Upper lobe of left lung (tissue), 4 donors: ENCODE measurements at regions not wholly inside any gene's neighbourhood (a gene's known extent, or its start where the extent isn't known, plus 50 kb on each side); places are given as distances from the start of the nearest gene placed in this dataset.

Experiments
- POLR2A ChIP-seq, 4 donors: fragments of 450-650 bp; IDR thresholded peaks; one replicate each; pipeline ENCODE4 v1.5.1; 2016 to 2017; ENCODE audit warnings: antibody characterized with exemption in 4 of 4, mild to moderate bottlenecking in 2 of 4
- TF ChIP-seq, protein P1 (sequence below), 6 experiments: fragments of 450-650 bp in 4 of 6; fragments of 200-600 bp in 2 of 6; sonication (generic) in 2 of 6; IDR thresholded peaks; one replicate each; pipeline ENCODE4 v1.5.1; 2016 to 2019; ENCODE audit warnings: antibody characterized with exemption in 6 of 6

DNA sequence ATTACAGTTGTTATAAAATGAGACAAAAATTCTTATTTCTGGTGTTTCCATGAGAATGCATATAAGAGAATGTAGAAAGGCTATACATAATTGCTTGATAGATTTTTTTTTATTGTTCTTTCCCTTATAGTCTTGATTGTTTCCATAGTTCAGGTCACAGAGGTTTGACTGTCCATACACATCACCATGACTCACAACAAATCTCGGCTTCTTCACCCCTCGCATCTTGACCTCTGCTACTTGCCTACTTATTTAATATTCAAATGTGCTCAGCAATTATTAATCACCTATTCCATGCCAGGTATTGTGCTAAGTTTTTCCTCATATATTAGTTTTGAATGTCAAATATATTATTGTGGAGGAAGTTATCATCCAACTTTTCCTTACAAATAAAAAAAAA lies 789.6 kb downstream of the RNF144A start:
- TF ChIP-seq, protein P1, sequence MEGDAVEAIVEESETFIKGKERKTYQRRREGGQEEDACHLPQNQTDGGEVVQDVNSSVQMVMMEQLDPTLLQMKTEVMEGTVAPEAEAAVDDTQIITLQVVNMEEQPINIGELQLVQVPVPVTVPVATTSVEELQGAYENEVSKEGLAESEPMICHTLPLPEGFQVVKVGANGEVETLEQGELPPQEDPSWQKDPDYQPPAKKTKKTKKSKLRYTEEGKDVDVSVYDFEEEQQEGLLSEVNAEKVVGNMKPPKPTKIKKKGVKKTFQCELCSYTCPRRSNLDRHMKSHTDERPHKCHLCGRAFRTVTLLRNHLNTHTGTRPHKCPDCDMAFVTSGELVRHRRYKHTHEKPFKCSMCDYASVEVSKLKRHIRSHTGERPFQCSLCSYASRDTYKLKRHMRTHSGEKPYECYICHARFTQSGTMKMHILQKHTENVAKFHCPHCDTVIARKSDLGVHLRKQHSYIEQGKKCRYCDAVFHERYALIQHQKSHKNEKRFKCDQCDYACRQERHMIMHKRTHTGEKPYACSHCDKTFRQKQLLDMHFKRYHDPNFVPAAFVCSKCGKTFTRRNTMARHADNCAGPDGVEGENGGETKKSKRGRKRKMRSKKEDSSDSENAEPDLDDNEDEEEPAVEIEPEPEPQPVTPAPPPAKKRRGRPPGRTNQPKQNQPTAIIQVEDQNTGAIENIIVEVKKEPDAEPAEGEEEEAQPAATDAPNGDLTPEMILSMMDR (IDR thresholded peaks at IDR 0.05): no peak
- no peak for TF ChIP-seq POLR2A (IDR thresholded peaks at IDR 0.05)
